ENCODE measurements at regions not wholly inside any gene's neighbourhood (a gene's known extent, or its start where the extent isn't known, plus 50 kb on each side); places are given as distances from the start of the nearest gene placed in this dataset.
A peak's percentile ranks its signal among the peaks of the same experiment; 100 is the strongest.

GRCh38 chr10:44326474-44327030, 58.3 kb downstream of the CXCL12 start:
- no peak for DNase-seq (ENCODE audit: low read depth, low spot score)

- no peak for DNase-seq (ENCODE audit: low read depth, low spot score)
Observed at GRCh38 chr10:44325596-44326307, 59.1 kb downstream of the CXCL12 start.

DNA sequence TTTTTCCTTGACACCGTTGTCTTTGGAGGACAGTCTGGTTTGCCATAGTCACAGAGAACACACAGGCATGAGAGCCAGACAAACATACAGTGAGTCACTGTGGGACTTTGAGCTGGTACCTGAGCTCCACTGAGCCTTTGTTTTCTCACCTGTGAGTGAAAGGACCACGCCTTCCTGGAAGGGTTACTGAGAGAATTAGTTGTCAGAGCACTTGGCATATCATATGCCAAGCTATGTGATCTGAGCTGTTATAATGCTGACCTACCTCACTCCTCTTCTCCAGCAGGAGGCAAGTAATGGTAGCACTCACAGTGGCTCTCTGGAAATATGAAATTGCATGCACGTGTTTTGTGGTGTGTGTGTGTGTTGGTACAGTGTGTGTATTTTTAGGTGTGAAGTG, 59.7 kb downstream of the CXCL12 start:
- no peak for DNase-seq (ENCODE audit: low read depth, low spot score)

DNA sequence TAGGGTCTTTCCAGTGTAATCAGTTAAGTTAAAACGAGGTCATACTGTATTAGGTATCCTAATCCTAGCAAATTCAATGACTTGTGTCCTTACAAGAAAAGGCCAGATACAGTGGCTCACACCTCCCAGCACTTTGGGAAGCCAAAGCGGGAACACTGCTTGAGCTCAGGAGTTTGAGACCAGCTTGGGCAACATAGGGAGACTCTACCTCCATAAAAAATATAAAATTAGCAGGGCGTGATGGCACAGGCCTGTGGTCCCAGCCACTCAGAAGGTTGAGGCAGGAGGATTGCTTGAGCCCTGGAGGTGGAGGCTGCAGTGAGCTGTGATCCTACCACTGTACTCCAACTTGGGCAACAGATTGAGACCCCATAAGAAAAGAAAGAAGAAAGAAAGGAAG, 61.1 kb downstream of the CXCL12 start:
- DNase-seq (ENCODE audit: low read depth, low spot score) = no peak

DNA sequence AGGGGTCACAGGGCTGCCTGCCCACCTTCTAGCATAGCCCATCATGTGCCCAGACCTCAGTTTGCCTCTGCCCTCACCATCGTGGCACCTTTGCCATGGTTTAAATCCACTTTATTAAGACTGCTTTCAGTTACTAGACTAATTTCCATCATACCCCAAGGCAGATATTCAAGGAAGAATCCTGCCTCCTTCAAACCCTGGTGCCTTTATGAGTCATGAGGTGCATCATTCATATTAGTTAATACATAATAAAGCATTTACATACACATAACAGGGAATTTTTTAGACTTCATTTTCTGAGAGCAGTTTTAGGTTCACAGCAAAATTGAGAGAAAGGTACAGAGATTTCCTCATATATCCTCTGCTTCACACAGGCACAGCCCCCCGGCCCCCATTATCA, 62.8 kb downstream of the CXCL12 start:
- no peak for DNase-seq (ENCODE audit: low read depth, low spot score)

DNA sequence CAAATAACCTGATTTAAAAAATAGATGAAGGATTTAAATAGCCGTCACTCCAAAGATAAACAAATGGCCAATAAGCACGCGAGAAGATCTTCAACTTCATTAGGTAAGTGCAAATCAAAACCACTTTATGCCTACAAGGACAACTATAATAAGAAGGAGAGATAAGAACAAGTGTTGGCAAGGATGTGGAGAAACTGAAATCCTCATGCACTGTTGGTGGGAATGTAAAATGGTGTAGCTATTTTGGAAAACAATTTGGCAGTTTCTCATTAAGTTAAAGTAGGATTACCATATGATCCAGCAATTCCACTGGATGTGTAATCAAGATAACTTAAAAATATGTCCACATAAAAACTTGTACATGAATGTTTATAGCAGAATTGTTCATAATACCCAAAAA, 64.1 kb downstream of the CXCL12 start:
- no peak for DNase-seq (ENCODE audit: low read depth, low spot score)

GRCh38 chr10:44317856-44318255, 67.0 kb downstream of the CXCL12 start:
- no peak for DNase-seq (ENCODE audit: low read depth, low spot score)

GRCh38 chr10:44316922-44317215, 68.0 kb downstream of the CXCL12 start:
- no peak for DNase-seq (ENCODE audit: low read depth, low spot score)

DNA sequence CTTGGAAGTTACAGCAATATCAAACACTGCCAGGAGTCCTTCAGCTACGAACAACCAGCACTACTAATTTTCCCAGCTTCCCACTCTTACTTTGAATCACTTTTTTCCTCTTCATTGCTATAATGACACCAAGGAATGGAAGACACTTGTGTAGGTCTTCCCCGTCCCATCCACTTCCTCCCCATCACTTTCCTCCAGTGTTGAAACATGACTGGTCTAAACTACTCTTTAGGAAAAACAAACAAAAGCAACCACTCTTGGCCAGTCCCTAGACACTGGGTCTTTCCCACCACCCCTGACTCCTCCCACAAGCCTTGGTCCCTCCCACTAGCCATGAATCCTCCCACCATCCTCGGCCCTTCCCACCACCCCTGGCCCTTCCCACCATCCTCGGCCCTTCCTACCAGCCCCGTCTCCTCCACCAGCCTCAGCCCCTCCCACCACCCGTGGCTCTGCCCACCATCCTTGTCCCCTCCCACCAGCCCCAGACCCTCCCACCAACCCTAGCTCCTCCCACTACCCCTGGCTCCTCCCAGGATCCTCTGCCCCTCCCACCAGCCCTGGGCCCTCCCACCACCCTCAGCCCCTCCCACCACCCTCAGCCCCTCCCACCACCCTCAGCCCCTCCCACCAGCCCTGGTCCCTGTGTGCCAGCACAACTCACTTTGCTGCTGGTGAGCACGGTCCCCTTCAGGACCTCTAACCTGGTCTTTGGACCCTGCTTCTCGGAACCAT, 68.5 kb downstream of the CXCL12 start:
- DNase-seq (ENCODE audit: low read depth, low spot score) = no peak

GRCh38 chr10:44314802-44315460, 70.0 kb downstream of the CXCL12 start:
- DNase-seq (ENCODE audit: low read depth, low spot score) = no peak

GRCh38 chr10:44313761-44314165, 71.1 kb downstream of the CXCL12 start:
- DNase-seq (ENCODE audit: low read depth, low spot score) = no peak

GRCh38 chr10:44312401-44312800, 72.5 kb downstream of the CXCL12 start:
- no peak for DNase-seq (ENCODE audit: low read depth, low spot score)

DNA sequence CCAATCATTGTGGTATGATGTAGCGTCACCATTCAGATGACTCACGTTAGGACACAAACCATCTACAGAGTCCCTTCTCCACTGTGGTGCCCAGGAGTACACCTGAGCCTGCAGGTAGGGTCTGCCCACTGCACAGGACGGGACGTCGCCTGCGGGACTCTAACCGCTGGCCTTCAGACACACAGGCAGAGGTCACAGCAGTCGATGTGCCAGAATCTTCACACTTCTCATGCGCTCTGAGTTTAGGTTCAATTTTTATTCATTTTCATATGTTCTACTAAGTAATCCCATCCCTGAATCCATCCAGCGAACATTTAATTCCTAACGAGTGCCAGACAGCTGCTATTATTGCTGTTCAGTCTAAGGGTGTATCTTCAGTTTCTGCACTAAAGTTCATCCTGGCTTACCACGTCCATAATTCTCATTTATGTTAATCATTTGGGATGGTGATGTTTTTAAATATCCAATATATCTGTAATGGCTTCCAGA, 73.3 kb downstream of the CXCL12 start:
- DNase-seq (ENCODE audit: low read depth, low spot score) = no peak

DNA sequence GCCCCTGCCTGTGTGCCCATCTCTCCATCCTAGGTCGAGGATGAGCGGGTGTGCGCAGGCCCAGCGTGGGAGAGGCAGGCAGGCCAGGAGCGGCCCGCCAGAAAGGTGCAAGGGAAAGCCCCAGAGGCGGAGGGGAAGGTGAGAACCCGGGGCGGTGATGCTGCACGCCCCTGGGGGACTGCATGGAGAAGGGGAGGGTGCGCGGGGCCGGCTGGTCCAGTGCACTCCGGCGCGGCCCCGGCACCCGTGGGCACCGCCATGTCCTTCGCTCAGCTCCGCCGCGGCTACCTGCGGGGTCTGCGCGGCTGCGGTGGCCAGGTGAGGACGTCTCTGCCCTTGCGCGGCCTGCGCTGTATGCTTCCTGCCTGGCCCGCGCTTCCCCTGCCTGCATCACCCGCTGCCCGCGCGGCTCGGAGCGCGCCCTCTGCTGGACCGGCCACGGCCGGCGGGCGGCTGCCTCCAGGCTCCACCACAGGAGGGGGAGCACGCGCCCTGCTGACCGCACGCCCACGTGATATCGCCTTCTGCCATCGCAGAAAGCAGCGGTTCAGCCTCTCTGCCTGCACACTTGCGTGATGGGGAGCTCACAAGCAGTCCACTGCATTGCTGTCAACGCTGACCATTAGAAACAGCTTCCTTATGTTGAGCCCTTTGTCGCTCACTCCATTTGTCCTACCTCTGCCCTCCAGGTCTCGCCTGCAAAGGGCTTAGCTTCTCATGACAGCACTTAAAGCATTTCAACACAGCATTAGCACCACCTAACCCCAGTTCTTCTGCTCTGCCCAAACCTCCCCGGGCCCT, 73.9 kb downstream of the CXCL12 start:
- DNase-seq (ENCODE audit: low read depth, low spot score) = peak; percentile 21

DNA sequence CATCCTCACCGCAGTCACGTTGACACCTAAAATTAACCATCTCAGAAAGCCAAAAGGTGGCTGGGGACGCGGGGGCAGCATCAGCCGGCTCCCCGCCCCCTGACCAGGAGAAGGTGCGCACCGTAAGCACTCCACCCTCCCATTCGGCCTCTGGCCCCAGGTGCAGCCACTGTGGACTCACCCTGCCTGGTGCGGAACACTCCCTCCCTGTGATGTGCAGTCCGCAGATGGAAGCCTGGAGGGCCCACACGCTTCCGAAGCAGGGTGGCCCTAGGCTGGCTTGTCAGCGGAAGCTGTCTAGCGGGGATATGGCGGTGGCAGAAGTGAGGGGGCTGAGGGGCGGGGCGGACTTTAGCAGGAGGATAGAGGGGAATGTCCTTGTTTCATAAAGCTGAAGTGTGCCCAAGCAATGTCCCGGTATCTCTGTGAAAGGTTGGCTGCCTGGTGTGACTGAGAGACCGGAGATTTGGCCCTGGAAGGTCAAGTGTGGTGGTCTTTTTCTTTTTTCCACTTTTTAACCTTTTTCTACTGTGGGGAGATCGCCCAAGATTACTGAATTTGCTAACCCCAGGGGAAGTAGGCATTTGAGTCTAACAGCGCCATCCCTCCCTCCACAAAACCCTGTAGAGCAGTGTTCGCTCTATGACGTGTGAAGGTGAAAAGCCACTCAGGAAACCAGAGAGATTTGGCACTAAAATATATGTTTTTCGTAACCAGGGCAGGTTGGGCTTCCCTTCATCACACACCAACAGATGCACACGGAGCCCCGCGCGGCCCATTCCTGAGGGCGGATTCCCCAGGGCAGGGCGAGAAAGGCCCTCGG, 74.7 kb downstream of the CXCL12 start:
- DNase-seq (ENCODE audit: low read depth, low spot score) = no peak

- no peak for DNase-seq (ENCODE audit: low read depth, low spot score)
Observed at GRCh38 chr10:44309361-44309760, 75.5 kb downstream of the CXCL12 start.

DNA sequence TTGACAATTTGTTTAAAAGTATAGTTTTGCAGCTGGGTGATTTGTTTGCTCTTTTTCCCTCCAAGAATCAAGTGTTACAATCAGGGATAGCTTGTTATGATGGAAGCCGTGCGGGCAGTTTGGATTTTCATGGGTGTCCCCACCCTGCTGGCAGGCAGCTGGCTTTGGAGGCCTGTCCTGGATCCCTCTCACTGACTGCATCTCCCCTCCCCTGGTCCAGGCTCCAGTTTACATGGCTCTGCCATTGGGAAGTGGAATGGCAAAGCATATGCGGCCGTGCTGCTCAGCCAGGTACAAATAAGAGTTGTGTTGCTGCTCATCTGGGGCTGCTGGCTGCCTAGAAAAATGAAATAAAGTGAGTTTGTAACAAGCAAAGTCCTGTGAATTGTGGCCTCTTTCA, 76.0 kb downstream of the CXCL12 start:
- no peak for DNase-seq (ENCODE audit: low read depth, low spot score)

GRCh38 chr10:44307691-44308090, 77.2 kb downstream of the CXCL12 start:
- DNase-seq (ENCODE audit: low read depth, low spot score) = no peak

- DNase-seq (ENCODE audit: low read depth, low spot score) = no peak
Observed at GRCh38 chr10:44306762-44307161, 78.1 kb downstream of the CXCL12 start.

DNA sequence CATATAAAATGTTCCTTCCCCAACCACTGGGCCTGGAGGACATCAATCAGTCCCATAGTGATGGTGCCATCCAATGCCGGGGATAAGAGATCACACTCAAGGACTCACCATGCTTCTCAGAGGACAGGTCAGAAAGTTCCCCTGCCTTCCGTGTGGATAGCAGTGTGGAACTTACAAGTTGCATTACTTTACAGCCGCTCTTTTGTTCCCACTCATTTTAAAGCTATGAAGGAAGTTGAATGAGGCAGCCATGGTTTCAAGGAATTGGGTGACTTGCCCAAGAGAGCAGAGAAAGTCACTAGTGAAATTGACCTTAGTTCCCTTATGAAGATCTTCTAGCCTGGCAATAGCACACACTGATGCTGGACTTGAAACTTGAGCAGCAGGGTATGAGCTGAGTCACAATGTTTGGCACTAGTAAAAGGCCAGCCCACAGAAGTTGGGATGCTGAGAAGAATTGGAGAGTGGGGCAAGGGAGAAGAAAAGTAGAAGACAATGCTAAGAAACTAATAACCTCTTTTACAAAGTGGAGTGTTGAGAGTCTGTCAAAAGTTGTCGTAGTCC, 78.7 kb downstream of the CXCL12 start:
- no peak for DNase-seq (ENCODE audit: low read depth, low spot score)
